HG03571 (cell line): ENCODE measurements at regions not wholly inside any gene's neighbourhood (a gene's known extent, or its start where the extent isn't known, plus 50 kb on each side); places are given as distances from the start of the nearest gene placed in this dataset.
"Not testable (repeated sequence)": the region's sequence is repeated elsewhere in the genome, so short reads cannot be mapped to it uniquely, and the experiment has no call there.

Experiments
- ATAC-seq: cut with Tn5 transposase; IDR thresholded peaks from one replicate; pipeline ENCODE4 v1.9.1; 2021; ENCODE audit not compliant: unreplicated experiment

DNA sequence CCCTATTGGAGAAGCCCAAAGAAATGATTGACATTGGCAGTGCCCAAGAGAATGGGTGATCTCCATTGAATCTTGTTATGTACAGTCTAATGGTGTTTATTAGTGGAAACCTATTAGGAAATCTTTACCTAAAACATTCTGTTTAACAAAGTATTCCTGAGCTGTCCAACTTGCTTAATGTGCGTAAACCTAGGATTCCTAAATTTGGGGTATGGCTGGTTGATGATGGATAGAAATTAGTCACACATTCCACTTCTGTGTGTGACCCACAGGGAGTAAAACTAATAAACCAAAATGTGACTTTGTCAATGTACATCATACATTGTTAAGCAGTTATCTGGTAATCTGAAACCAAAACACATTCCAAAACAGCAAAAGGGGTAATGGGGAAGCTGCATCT lies 761.3 kb downstream of the FSCB start:
- ATAC-seq, result no peak

DNA sequence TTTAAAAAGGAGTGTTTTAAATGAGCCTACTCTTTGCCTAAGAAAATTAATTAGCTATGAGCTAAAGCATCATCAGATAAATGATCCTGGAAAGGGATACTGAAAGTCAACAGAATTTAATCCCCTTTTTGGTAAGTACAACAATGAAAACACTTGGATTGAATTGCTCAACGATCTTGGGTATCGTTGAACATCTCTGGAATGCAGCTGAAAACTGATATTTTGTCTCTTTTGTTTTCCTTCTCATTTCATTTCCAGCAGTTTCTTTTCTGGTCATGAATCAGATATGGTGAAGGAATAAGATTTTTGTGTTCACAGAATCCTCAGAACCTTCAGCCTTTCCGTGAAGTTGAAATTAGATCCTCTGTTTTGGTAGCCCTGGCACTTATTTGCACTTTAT lies 771.2 kb downstream of the FSCB start:
- ATAC-seq, result no peak

DNA sequence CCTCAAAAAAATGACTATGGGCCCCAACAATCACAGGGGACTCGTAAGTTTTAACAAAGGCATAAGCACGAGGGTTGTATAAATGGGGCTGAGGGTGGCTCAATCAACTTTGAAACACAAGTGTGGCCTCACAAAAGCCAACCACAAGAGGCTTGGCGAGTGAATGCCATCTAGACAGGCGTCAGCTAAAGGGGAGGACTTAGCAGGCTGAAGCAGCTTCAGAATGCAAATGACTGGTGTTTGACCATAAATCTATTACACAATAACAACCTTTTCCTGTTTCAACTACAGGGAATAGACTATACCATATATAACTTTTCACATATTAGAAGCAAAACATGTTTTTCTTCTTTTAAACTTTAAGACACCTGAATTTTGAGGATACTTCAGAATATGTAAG lies 777.9 kb downstream of the FSCB start:
- no peak for ATAC-seq

GRCh38 chr14:43706900-43707299 lies 800.2 kb downstream of the FSCB start:
- ATAC-seq, result no peak

- not testable (repeated sequence) for ATAC-seq
Measured at GRCh38 chr14:43698561-43699284, 808.4 kb downstream of the FSCB start.

DNA sequence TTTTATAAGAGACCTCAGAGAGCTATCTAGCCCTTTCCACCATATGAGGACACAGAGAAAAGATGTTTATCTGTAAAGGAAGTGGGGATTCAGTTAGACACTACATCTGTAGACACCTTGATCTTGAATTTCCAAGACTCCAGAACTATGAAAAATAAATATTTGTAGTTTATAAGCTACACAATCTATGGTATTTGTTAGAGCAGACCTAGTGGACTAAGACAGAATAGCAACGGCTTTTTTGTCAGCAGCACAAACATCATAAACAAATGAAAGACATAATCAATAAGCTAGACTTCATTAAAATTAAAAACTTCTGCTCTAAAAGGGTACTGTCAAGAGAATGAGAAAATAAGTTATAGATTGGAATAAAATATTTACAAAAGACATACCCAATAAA lies 810.1 kb downstream of the FSCB start:
- ATAC-seq, result no peak

- no peak for ATAC-seq
Measured at GRCh38 chr14:43692706-43693105, 814.4 kb downstream of the FSCB start.

- ATAC-seq, result no peak
Measured at GRCh38 chr14:43687921-43688320, 819.2 kb downstream of the FSCB start.

DNA sequence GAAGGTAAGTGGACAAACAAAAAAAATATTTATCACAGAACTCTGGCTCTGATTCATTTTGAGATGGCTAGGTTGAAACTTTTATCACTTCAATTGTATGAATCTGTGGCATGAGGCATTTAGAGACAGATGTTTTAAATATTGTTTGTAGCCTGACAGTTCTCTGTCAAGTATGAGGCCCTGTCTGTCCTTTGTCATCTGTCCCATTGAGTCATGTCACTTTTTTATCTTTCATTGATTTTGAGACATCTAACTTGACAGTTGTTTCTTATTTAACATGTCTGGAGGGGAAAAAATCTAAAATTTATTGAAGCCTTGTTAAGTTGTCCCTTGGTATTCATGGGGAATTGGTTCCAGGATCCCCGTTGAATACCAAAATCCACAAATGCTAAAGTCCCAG lies 829.5 kb downstream of the FSCB start:
- ATAC-seq, result no peak

- no peak for ATAC-seq
Measured at GRCh38 chr14:43674273-43674672, 832.8 kb downstream of the FSCB start.

- ATAC-seq, result no peak
Measured at GRCh38 chr14:43671716-43672485, 835.2 kb downstream of the FSCB start.

GRCh38 chr14:43669355-43669754 lies 837.7 kb downstream of the FSCB start:
- ATAC-seq, result no peak

GRCh38 chr14:43665570-43666267 lies 841.4 kb downstream of the FSCB start:
- ATAC-seq, result no peak

GRCh38 chr14:43655194-43655593 lies 851.9 kb downstream of the FSCB start:
- not testable (repeated sequence) for ATAC-seq

DNA sequence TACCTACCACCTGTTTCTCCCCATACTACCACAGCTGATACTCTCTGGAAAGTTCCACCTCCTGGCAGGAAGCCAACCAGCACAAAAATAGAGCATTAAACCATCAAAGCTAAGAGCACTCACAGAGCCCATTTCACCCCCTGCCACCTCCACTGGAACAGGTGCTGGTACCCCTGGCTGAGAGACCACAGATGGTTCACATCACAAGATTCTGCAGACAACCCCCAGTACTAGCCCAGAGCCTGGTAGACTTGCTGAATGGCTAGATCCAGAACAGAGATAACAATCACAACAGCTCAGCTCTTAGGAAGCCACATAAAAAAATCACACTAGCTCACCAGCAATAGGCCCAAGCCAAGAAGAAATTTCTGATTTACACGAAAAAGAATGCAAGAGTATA lies 855.2 kb downstream of the FSCB start:
- ATAC-seq, result no peak

DNA sequence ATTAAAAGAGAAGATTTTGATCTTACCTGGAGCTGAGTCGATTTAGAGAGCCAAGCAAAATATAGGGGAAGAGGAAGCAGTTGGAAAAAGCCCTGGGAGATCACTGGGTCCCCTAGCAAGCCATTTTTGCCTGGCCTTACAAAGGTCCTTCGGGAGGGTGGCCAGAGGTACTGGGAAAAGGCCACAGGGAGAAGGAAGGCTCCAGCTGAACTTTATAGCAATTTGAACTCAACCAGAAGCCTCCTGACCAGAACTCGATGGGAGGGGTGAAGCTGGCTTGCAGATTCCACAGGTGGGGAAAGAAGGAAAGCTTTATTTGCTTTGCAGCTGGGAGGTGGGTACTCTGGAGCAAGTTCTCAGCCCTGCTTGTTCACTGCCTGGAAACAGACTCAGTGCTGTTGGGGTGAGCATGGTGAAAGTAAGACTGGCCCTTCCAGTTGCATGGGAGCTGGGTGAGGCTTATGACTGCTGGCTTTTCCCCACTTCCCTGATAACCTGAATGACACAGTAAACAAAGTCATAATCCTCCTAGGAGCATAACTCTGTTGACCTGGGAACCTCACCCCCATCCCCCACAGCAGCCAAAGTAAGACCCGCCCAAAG lies 855.8 kb downstream of the FSCB start:
- no peak for ATAC-seq

DNA sequence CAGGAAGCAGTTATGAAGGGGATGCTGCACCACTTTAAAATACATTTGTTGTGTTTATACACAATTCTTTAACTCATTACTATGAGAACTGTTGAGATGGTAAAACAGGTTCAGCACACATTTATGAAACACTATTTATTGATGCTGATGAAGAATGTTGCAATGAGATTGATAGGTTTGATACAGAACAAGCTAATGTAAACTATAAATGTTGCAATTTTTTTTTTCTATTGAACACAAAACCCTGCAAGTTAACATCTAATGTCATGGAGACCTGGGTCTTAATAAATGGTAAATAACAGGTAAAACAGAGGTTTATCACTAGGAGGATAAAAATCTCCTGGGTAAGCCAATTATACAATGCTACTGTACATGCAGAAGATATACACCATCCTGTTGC lies 857.6 kb downstream of the FSCB start:
- ATAC-seq, result no peak

GRCh38 chr14:43647302-43647701 lies 859.8 kb downstream of the FSCB start:
- no peak for ATAC-seq

- ATAC-seq, result no peak
Measured at GRCh38 chr14:43640718-43641267, 866.3 kb downstream of the FSCB start.

DNA sequence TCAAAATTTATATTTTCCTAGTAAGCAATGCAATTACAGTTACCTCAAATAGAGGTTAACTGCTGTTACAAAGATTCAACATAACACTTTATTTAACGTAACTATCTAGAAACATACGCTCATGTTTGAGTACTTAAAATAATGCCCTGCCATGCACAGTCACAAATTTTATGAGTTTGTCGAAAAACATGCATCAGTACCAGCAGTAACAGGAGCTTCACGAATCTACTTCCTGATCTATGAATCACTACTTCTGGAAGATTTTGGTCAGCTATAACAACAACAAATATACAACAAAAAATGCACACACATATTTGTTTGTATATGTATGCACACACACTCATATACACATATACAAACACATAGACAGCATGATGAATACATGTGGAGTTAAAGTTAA lies 881.8 kb downstream of the FSCB start:
- ATAC-seq, result no peak

- ATAC-seq, result no peak
Measured at GRCh38 chr14:43621282-43621681, 885.8 kb downstream of the FSCB start.
